ENCODE measurements at regions not wholly inside any gene's neighbourhood (a gene's known extent, or its start where the extent isn't known, plus 50 kb on each side); places are given as distances from the start of the nearest gene placed in this dataset.

- TF ChIP-seq EZH2 (IDR thresholded peaks at IDR 0.05; ENCODE audit: borderline replicate concordance, low read depth, low read length, severe bottlenecking) (no peak), CTCF (IDR thresholded peaks at IDR 0.05; ENCODE audit: extremely low read depth in 1 of 2, insufficient read depth in 1 of 2, low read depth in 1 of 2, low read length in 2 of 2) (no peak)
These were observed 62.5 kb upstream of the ATF3 start for GRCh38 chr1:212545941-212546635.

All from endothelial cell of umbilical vein (primary cell).